Endothelial cell of umbilical vein (primary cell): ENCODE measurements at regions not wholly inside any gene's neighbourhood (a gene's known extent, or its start where the extent isn't known, plus 50 kb on each side); places are given as distances from the start of the nearest gene placed in this dataset.

ENCODE experiments used
- EZH2 ChIP-seq: IDR thresholded peaks from 2 replicates; pipeline ENCODE4 v1.6.1; 2012; ENCODE audit warnings: borderline replicate concordance, low read depth, mild to moderate bottlenecking, moderate library complexity, low read length, inconsistent platforms; ENCODE audit not compliant: severe bottlenecking
- FOS ChIP-seq: IDR thresholded peaks from 2 replicates; pipeline ENCODE4 v1.6.1; 2011; ENCODE audit warnings: mild to moderate bottlenecking, low read length, moderate library complexity, borderline replicate concordance; ENCODE audit not compliant: insufficient read depth
- MYC ChIP-seq: IDR thresholded peaks from one replicate; pipeline ENCODE4 v1.6.1; 2011; ENCODE audit warnings: mild to moderate bottlenecking, low read depth, low read length
- POLR2A ChIP-seq: IDR thresholded peaks from 2 replicates; pipeline ENCODE4 v1.6.1; 2012; ENCODE audit warnings: low read depth, mild to moderate bottlenecking, control low read depth, low read length
- POLR2AphosphoS5 ChIP-seq: IDR thresholded peaks from 2 replicates; pipeline ENCODE4 v1.6.1; 2012; ENCODE audit warnings: low read depth, mild to moderate bottlenecking, control low read depth, low read length, moderate library complexity; ENCODE audit not compliant: insufficient read depth
- TF ChIP-seq, protein P1 (sequence below), 2 donors: IDR thresholded peaks; 1 replicate in 1 of 2; 2 replicates in 1 of 2; pipeline ENCODE4 v1.5.1; 2011; ENCODE audit warnings: low read length in 2 of 2, mild to moderate bottlenecking in 2 of 2, moderate library complexity in 2 of 2, control low read depth in 1 of 2, inconsistent platforms in 1 of 2, low read depth in 1 of 2; ENCODE audit not compliant: insufficient read depth in 1 of 2; ENCODE audit errors: extremely low read depth in 1 of 2
- TF ChIP-seq, protein P2 (sequence below): IDR thresholded peaks from 2 replicates; pipeline ENCODE4 v1.6.1; 2011; ENCODE audit not compliant: insufficient read depth, insufficient read length

DNA sequence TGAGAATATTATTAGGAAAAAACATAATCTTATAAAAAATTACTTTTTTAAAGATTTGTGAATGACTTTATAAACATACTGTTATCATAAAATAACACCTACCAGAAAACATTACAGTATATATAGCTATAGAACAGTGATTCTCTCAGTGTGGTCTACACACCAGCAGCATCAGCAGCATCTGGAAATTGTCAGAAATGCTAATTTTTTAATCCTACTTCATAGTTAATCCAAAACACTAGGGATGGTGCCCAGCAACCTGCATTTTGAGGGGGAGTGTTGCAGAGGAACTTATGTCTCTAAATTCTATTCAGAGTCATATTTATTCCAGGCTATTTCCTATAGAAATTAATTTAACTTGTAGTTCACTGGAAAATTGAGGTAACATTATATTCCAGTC is 1107.8 kb downstream of the IGSF11 start:
- TF ChIP-seq, protein P1, sequence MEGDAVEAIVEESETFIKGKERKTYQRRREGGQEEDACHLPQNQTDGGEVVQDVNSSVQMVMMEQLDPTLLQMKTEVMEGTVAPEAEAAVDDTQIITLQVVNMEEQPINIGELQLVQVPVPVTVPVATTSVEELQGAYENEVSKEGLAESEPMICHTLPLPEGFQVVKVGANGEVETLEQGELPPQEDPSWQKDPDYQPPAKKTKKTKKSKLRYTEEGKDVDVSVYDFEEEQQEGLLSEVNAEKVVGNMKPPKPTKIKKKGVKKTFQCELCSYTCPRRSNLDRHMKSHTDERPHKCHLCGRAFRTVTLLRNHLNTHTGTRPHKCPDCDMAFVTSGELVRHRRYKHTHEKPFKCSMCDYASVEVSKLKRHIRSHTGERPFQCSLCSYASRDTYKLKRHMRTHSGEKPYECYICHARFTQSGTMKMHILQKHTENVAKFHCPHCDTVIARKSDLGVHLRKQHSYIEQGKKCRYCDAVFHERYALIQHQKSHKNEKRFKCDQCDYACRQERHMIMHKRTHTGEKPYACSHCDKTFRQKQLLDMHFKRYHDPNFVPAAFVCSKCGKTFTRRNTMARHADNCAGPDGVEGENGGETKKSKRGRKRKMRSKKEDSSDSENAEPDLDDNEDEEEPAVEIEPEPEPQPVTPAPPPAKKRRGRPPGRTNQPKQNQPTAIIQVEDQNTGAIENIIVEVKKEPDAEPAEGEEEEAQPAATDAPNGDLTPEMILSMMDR (IDR thresholded peaks at IDR 0.05; ENCODE audit: extremely low read depth in 1 of 2, insufficient read depth in 1 of 2, low read depth in 1 of 2, low read length in 2 of 2), result no peak
- TF ChIP-seq POLR2AphosphoS5, result no peak
- no peak for TF ChIP-seq POLR2A
- TF ChIP-seq, protein P2, sequence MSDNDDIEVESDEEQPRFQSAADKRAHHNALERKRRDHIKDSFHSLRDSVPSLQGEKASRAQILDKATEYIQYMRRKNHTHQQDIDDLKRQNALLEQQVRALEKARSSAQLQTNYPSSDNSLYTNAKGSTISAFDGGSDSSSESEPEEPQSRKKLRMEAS, result no peak
- TF ChIP-seq EZH2, result no peak
- no peak for TF ChIP-seq FOS
- TF ChIP-seq MYC, result no peak
